ENCODE measurements at regions not wholly inside any gene's neighbourhood (a gene's known extent, or its start where the extent isn't known, plus 50 kb on each side); places are given as distances from the start of the nearest gene placed in this dataset.

DNA sequence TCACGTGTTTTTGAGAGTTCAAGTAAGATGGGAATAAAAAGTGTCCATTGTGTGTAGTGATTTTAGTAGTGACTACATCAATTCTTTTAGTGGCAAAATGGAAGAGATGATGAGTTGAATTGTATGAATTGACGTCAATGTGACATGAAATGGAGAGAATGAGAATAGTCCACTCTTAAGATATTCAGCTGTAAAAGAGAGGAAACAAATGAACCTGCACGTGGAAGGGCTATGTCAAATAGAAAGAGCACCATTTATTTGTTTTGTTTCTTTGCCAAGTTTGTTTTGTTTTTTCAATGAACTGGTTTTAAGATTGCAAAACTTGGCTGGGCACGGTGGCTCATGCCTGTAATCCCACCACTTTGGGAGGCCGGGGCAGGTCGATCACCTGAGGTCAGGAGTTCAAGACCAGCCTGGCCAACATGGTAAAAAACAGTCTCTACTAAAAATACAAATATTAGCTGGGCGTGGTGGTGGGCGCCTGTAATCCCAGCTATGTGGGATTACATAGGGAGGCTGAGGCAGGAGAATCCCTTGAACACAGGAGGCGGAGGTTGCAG lies 453.8 kb downstream of the TAF11L14 start:
- ChIA-PET POLR2A (no interaction called here), CTCF (no interaction called here)

DNA sequence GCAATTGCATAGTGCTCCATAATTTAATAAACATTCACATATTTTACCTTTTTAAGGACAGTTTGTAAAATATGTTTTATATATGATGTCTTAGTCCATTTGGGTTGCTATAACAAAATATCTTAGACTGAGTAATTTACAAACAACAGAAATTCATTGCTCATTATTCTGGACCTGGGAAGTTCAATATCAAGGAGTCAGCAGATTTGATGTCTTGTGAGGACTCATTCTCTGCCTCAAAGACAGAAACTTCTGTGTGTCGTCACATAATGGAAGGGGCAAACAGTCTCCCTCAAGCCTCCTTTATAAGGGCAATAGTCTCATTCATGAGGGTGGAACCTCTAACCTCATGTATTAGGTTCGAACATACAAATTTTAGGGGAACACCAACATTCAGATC lies 455.9 kb downstream of the TAF11L14 start:
- CTCF ChIA-PET = no interaction called here
- POLR2A ChIA-PET = no interaction called here

DNA sequence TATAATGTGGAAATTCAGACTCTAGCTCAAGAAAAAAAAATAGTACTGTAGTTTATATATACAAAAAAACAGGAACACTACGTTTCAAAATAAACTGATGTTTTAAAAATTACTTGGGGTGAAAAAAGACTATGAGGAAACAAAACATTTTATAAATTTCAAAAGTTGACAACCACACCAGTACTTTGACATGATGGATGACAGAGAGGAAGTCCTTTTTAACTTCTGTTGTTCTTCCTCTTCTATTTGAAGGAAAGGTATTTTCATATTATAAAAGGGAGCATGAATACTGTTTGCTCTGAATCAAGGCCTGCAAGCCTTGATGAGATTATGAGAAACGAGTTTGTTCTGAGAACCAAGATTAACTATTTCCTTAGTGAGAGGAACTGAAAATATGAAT lies 456.9 kb downstream of the TAF11L14 start:
- CTCF ChIA-PET = interaction anchor here (0.5 kb wide), 1 partner anchor 11 kb away, joined by 3 read pairs; no protein-coding TSS in a partner anchor

DNA sequence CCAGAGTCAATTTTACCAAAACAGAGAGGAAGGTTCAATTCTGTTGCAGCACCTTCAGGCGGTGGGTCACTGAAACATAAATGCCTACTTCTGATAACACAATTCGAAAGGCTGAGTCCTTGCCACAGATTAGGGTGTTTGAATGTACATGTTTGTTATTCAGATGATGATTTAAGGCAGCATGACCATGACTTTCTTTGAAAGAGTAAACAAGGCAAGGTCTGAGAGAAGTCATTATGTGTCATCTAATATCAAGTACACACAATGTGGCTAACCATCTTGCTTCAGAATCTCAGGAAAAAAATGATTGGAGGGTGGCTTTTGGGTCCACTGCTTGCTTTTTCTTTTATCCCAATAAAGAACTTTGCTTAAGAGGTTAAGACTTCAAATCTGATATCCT lies 457.5 kb downstream of the TAF11L14 start:
- CTCF ChIA-PET = no interaction called here

More for the DNA sequence above, 456.9 kb downstream of the TAF11L14 start:
- POLR2A ChIA-PET = no interaction called here

DNA sequence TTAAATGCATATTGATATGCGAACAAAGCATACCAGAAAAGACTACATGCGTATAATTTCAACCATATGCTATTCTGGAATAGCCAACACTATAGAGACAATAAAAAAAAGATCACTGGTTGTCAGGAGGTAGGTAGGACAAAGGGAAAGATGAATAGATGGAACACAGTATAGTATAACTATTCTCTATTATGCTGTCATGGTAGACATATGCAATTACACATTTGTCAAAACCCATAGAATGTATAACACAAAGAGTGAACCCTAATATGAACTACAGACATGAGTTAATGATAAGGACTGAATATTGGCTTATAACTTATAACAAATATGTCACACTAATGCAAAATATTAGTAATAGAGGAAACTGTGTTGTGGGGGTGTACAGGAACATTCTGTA lies 460.8 kb downstream of the TAF11L14 start:
- POLR2A ChIA-PET = no interaction called here
- CTCF ChIA-PET = no interaction called here

More for the DNA sequence above, 457.5 kb downstream of the TAF11L14 start:
- POLR2A ChIA-PET = no interaction called here

DNA sequence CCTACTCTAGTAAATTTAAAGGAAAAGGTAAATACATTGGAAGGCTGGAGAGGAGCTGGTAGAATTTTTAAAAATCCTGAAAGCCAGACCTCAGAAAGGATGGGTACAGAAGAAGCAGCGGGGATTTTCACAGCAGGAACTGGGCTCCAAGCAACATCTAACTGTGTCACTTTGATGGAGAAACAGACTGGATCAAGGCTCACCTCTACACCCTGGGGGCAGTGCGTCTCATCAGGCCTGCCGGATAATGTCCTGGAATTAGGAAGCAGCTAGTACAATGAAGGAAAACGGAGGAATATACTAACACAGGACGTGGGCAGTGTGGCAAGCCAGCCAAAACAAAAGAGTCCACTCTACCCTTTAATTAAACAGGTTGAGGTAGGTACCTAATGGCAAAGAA lies 463.6 kb downstream of the TAF11L14 start:
- POLR2A ChIA-PET = no interaction called here
- CTCF ChIA-PET = no interaction called here

DNA sequence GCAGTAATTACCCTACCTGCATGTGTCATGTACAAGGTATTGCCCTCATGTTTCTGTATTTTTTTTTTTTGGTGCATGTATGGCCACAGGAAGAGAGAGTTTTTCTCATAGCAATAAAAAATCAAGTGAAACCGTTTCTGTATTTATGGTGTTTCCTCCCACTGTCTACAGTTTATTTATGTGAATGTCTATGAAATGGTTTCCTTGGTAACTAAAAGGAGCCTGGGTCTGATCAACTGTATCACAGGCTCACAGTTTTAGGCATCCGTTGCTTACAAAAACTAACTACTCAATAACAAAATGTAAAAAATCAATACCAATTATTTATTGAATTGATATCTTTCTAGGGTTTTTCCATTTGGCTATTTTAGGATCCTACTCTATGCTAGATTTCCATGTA lies 464.4 kb downstream of the TAF11L14 start:
- ChIA-PET POLR2A (no interaction called here), CTCF (no interaction called here)

DNA sequence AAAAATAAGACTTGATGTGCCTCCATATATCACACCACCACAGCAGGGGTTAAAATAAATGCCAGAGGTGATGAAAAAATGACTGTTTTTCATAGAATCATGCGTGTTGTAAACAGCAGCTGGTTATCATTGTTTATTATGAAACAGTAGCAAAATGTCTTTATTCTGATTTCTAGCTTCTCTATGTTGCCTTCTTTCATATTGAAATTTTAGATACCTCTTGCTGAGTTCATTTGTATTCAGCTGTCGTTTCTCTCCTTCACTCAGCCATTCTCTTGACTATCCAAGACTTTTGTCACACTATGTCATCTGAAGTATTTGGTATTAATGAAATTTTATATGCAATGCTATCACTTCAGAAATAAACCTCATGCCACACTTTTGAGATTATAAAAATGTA lies 465.0 kb downstream of the TAF11L14 start:
- POLR2A ChIA-PET = no interaction called here
- CTCF ChIA-PET = no interaction called here

DNA sequence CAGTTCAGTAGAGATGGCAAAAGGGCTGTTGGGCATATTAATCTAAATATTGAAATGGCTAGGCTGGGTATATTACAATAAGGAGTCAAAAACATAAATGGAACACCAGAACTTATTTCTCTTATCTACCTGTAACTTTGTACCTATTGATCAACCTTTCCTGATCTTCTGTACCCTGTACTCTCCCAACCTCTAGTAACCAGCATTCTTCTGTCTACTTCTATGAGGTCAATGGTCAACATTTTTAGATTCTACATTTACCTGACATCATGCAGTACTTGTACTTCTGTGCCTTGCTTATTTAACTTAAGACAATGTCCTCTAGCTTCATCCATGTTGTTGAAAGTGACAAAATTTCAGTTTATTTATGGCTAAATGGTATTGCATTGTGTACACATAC lies 467.3 kb downstream of the TAF11L14 start:
- ChIA-PET POLR2A (no interaction called here), CTCF (interaction anchor here (0.7 kb wide), 1 partner anchor 11 kb away, joined by 3 read pairs; no protein-coding TSS in a partner anchor)

DNA sequence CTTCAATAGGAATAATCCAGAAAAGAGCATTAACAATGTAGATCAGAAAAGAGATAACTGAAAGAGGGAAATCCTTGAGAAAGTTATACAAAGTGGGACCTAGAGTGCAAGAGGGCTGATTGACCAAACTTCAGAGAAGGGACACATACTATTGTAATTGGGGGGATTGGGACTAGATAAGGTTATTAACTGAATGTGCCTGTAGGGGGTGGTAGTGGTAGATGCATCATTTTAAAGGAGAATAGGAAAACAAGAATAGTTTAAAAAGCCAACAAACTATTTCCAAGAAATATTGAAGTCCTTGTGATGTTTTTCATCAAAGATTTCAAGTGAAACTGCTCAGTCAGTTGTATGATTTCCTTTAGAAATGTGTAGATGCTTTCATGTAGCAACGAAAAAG lies 468.5 kb downstream of the TAF11L14 start:
- ChIA-PET POLR2A (no interaction called here), CTCF (no interaction called here)

DNA sequence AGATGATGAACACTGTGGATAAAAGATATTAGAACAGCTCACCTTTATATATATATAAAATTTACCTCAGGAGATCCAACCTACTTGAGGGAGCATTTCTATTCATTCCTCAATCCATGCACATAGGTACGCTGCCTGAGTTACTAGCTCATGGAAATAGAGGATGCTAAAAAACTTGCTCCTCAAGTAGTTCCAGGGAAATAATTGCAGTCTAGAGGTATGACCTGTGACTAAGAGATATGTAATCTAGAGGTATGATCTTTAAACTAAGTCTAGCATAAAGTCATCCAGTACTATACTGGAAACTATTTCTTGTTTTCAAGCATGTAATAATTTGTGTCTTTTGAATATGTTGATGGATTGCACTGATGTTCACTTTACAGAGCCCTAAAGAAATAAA lies 471.2 kb downstream of the TAF11L14 start:
- POLR2A ChIA-PET = no interaction called here
- CTCF ChIA-PET = no interaction called here

DNA sequence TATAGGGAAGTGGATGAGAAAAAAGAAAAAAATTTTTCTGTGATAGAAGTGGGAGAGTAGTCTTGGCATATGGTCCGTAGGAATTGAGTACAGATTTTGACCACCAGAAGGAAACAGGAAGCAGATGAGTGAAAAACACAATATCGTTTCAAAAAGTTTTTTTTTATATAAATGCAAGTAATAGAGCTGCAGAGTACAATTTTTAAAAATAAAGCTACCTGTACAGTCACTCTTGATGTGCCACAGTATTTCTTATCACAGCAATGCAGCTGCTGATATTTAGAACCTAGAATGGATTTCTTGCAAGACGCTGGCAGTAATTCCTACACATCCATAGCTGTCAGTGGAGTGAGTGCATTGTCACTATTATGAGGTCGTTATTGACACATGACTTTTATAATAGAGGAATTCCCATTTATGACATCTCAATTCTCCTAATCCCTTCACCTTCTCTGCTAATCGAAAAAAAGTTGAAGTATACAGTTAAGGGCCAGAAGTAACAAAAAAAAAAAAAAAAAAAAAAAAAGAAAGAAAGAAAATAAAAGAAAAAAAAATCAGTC lies 477.7 kb downstream of the TAF11L14 start:
- ChIA-PET POLR2A (no interaction called here), CTCF (no interaction called here)

DNA sequence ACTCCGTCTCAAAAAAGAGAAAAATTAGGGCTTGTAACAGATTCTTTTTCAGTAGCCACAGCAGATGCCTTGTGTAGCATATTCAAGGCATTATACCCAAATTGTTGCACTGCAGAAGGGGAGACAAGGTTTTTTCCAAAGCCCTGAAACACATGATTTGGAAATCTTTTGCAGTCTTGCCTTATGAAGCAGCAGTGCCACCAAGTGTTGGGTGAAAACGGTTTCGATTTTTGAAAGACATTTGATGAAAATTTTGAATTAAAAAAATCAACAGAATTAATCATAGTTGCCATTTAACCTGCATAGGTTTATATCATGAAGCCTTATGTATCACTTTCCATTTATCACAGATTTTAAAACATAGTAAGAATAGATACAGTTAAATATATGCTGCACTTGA lies 479.5 kb downstream of the TAF11L14 start:
- POLR2A ChIA-PET = no interaction called here
- CTCF ChIA-PET = no interaction called here

DNA sequence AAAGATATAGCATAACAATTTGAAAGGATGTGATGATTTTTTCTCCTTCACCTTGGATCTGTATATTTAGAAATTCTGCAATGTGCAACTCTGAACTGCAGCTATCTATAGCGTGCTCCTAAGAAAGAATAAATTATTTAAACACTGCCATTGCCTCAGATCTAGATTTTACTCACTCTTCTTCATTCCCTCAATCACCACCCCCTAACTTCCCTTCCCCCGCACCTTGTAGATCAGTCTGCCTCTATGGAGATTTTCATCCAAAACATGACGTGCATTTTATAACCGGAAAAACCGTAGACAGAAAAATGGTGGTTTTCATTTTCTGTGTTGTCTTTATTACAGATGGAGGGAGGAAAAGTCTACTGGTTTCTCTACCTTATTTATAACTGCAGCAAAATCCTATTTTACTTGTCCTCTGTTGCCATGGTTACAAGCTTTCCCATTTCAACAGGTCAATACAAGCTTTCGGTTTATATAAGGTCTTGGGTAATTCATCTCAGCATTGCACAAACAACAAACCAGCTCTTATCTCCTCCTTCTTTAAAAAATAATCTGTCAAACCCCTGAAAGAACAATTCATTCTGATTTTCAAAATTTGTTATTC lies 480.0 kb downstream of the TAF11L14 start:
- ChIA-PET CTCF (no interaction called here), POLR2A (no interaction called here)

DNA sequence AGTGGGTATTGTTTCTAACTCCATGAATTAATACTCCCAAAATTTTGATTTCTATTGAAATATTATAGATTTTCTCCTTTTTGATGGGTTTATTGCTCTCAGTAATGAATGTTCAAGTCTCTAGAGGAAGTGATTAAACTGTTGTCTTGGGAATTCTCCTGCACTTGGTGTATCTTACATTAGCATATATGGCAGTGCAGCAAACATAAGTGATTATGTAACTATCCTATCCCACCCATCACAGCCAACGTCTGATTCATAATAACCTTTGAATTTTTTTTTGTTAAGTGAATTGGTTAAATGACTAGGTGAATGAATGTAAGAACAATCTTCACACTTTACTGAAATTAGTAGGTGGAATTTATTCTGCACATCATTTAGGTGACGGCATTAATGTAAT lies 483.7 kb downstream of the TAF11L14 start:
- ChIA-PET CTCF (no interaction called here), POLR2A (no interaction called here)

DNA sequence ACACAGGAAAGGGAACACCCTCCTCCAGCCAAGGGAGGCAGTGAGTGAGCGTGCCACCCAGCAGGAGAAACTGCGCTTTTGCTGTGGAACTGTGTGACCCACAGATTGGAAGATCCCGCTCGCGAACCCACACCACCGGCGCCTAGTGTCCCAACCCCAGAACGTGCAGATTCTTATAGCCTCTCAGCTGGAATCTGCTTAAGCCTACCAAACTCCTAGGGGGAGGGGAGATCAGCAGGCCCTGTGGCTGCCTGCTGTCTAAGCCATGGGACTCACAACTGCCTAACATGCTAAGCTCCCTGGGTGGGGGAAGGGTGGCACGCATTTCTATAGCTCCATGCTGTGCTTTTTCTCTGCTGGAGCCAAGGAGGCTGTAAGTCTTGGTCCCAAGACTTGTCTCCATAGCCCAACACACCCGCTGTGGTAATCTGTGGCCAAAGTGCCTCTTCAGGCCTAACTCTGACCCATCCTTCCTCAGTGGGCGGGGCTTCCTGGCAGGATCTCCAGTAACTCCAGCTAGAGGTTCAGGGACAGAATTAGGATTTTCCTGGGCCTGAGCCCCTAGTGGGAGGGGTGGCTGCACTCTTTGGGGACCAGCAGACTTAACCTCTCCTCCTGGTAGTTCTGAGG lies 485.0 kb downstream of the TAF11L14 start:
- ChIA-PET POLR2A (no interaction called here), CTCF (no interaction called here)

DNA sequence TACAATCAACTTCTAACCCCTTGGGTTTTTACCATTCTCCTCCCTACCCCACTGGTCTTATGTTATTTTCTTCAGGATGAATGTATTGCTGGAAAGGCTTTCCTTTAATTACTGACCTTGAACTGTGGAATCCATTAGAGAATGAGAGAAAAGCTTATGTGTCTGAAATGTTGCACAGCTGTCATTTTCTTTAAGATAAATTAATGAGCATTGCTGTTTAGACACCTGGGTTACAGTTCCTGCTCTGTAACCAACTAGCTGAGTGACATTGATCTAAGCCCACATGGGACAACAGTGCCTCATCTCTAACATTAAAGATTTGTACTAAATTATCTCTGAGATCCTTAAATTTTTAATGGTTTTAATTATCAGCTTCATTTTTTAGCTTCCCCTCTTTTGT lies 507.0 kb downstream of the TAF11L14 start:
- CTCF ChIA-PET = no interaction called here
- POLR2A ChIA-PET = no interaction called here

DNA sequence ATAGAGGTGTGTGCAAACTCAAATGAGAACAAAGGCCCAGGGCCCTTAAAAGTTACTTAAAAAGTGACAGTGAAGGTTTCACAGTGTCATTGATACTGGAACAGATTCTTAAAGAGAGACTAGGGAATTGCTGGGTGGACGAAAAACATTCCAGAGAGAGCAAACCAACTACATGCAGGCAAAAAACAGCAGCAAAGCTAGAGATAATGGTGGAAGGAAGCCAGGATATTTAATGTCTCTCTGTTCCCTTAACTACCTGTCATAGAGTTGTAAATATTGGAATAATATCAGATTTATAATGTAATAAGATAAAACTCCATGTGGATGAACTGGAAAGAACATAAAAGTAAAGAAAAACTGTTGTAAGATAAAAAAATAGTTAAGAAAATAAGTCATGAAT lies 508.6 kb downstream of the TAF11L14 start:
- POLR2A ChIA-PET = no interaction called here
- CTCF ChIA-PET = no interaction called here

DNA sequence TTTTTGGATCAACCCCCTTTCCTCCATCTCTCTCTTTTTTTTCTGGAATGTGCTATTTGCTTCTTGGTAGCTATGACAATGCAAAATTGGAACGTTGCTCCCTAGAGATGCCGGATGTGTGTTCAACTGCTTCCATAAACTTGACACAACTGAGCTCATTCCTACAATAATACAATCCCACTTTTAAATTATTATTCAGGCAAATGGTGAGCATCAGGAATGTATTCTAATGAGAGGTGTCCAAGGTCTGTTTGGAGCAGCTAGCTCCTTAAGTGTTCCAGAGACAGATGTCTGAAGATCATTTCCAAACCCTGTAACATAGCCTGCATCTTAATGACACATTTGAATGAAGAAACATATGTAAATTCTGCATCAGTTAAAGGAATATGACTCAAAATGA lies 518.4 kb downstream of the TAF11L14 start:
- CTCF ChIA-PET = no interaction called here
- POLR2A ChIA-PET = no interaction called here

DNA sequence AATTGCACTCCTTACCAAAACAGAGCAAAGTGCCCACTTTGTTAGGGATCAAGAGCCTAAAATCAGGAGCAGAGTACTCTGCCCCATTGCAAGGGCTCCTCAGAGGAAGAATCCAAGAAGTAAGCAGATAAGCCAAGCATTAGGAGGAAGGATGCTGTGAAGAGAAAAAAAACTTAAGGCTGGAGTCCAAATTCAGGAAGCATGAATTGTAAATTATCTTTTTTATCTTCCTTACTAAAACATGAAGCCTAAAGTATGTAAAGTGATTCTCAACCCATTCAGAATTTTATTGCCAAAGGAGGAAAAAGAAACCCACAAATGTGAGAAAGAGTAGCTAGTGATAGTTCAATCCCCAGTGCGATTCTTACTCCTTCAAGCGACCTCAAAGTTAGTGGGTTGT lies 523.9 kb downstream of the TAF11L14 start:
- ChIA-PET CTCF (no interaction called here), POLR2A (no interaction called here)

DNA sequence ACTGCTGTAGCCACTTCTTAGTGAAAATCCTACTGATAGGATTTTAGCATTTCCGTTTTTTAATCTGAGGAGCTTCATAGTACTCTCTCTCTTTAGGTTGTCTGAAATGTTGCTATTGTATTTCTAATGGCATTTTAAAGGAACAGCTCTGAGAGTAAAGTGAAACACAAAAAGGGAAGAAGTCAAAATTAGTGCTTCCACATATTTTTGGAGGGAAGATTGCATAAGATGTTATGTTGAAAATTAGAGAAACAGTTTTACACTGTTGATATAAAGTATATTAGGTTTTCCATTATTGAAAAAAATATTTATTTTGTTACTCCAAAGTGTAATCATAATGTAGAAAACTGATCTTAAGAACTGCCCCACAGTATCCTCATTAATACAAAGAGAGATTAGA lies 525.1 kb downstream of the TAF11L14 start:
- CTCF ChIA-PET = no interaction called here
- POLR2A ChIA-PET = no interaction called here

DNA sequence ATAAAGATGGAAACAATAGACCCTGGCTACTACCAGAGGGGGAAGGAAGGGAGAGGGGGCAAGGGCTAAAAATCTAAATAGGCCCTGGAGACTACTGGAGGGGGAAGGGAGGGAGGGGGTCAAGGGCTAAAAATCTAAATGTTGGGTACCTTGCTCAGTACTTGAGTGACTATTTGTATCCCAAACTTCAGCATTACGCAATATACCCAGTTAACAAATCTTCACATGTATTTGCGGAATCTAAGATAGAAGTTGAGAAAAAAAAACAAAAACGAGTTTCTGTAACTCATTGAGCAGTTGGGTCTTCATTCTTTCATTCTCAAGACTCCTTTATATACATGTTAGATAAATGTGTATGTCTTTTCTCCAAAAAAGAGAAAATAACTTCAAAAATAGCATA lies 537.4 kb downstream of the TAF11L14 start:
- ChIA-PET POLR2A (no interaction called here), CTCF (no interaction called here)

Measured in activated CD8-positive, alpha-beta memory T cell treated with anti-CD3 and anti-CD28 coated beads for 36 hours (primary cell).